Left lung (tissue), 4 donors: ENCODE measurements at regions not wholly inside any gene's neighbourhood (a gene's known extent, or its start where the extent isn't known, plus 50 kb on each side); places are given as distances from the start of the nearest gene placed in this dataset.
A peak's percentile ranks its signal among the peaks of the same experiment; 100 is the strongest.

Experiments
- ATAC-seq: fragments of 200-7000 bp; cut with Tn5 transposase; one replicate; pipeline ENCODE4 v1.9.1; 2020; ENCODE audit warnings: moderate library complexity
- DNase-seq, 4 donors: peaks; one replicate each; pipeline ENCODE4 v3.0.0-alpha.2; 2013 to 2020
- H3K27ac ChIP-seq, 2 donors: fragments of 200-600 bp; sonication (generic) in 1 of 2; one replicate each; pipeline versions ENCODE4 v1.5.0 to v1.8.0; 2020 to 2021
- H3K27me3 ChIP-seq, 2 donors: fragments of 200-600 bp; sonication (generic) in 1 of 2; one replicate each; pipeline versions ENCODE4 v1.5.0 to v1.8.0; 2020 to 2021
- H3K36me3 ChIP-seq, 2 donors: fragments of 200-600 bp; sonication (generic) in 1 of 2; one replicate each; pipeline versions ENCODE4 v1.5.0 to v1.8.0; 2020 to 2021
- H3K4me1 ChIP-seq, 2 donors: fragments of 200-600 bp; one replicate each; pipeline ENCODE4 v1.8.0; 2021
- H3K4me3 ChIP-seq, 2 donors: fragments of 200-600 bp; sonication (generic) in 1 of 2; one replicate each; pipeline versions ENCODE4 v1.5.0 to v1.8.0; 2020 to 2021; ENCODE audit warnings: mild to moderate bottlenecking in 1 of 2
- H3K9me3 ChIP-seq, 2 donors: fragments of 200-600 bp; sonication (generic) in 1 of 2; one replicate each; pipeline versions ENCODE4 v1.5.0 to v1.8.0; 2020 to 2021
- intact Hi-C, 2 donors: fragments of 100-400 bp; cut with DNase I; formaldehyde crosslinking; loops; one replicate each; pipeline versions ENCODE4 v1.11.2 to v1.14.2; 2022
- TF ChIP-seq, protein P1 (sequence below), 2 donors: fragments of 200-600 bp; sonication (generic) in 1 of 2; IDR thresholded peaks; one replicate each; pipeline versions ENCODE4 v1.5.0 to v1.8.0; 2021; ENCODE audit warnings: antibody characterized with exemption in 2 of 2
- donor health status: DM: no; HTN: yes; CAD: no.
- donor health status: DM: no; HTN: no; CAD: no.

- H3K36me3 ChIP-seq: no peaks in the 10 kb centered on the region
- H3K27me3 ChIP-seq: no peaks in the 10 kb centered on the region
- no peak overlapping the region for H3K4me3 ChIP-seq
- intact Hi-C loops: no loop called here
- H3K27ac ChIP-seq: no peak overlapping the region
- DNase-seq (no peak), ATAC-seq (no peak)
- TF ChIP-seq, protein P1, sequence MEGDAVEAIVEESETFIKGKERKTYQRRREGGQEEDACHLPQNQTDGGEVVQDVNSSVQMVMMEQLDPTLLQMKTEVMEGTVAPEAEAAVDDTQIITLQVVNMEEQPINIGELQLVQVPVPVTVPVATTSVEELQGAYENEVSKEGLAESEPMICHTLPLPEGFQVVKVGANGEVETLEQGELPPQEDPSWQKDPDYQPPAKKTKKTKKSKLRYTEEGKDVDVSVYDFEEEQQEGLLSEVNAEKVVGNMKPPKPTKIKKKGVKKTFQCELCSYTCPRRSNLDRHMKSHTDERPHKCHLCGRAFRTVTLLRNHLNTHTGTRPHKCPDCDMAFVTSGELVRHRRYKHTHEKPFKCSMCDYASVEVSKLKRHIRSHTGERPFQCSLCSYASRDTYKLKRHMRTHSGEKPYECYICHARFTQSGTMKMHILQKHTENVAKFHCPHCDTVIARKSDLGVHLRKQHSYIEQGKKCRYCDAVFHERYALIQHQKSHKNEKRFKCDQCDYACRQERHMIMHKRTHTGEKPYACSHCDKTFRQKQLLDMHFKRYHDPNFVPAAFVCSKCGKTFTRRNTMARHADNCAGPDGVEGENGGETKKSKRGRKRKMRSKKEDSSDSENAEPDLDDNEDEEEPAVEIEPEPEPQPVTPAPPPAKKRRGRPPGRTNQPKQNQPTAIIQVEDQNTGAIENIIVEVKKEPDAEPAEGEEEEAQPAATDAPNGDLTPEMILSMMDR (IDR thresholded peaks at IDR 0.05): no peak
- H3K4me1 ChIP-seq: no peaks in the 10 kb centered on the region
- no peaks in the 10 kb centered on the region for H3K9me3 ChIP-seq
Observed at GRCh38 chr11:81634483-81634882, 1099.2 kb downstream of the FAM181B start.

DNA sequence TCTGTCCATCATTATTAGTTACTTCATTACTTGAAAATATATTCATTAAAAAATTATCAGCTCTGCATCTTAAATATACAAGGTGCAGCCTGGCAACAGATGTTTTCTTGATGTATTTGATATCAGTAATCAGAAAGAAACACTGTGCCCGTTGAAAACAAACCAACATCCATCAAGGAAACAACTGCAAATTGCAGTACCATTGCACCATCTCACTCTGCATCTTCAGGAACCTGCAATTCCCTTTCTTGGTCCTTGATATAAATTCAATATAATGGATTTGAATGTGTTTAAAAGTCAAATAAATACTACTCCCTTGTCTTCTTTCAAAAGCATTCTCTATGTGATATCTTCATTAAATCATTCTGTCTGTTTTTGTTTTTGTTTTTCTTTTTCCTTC, 1131.2 kb downstream of the FAM181B start:
- intact Hi-C loops: no loop called here
- Histone ChIP-seq H3K27ac (no peak overlapping the region), H3K9me3 (peaks cover 0 to 2% of the 10 kb centered on the region in 2 donors), H3K4me3 (no peak overlapping the region), H3K36me3 (no peaks in the 10 kb centered on the region), H3K27me3 (no peaks in the 10 kb centered on the region), H3K4me1 (no peaks in the 10 kb centered on the region)
- ATAC-seq (no peak), DNase-seq (no peak)
- TF ChIP-seq, protein P1 (IDR thresholded peaks at IDR 0.05): no peak

GRCh38 chr11:81596704-81597103, 1137.0 kb downstream of the FAM181B start:
- peaks cover 0 to 2% of the 10 kb centered on the region in 2 donors for H3K9me3 ChIP-seq
- ATAC-seq (no peak), DNase-seq (peak in 2 of 4 donors; percentile 2 to 8)
- no peaks in the 10 kb centered on the region for H3K4me1 ChIP-seq
- H3K27ac ChIP-seq: no peak overlapping the region
- no peaks in the 10 kb centered on the region for H3K27me3 ChIP-seq
- TF ChIP-seq, protein P1 (IDR thresholded peaks at IDR 0.05): no peak
- no peak overlapping the region for H3K4me3 ChIP-seq
- no peaks in the 10 kb centered on the region for H3K36me3 ChIP-seq
- intact Hi-C loops: no loop called here

DNA sequence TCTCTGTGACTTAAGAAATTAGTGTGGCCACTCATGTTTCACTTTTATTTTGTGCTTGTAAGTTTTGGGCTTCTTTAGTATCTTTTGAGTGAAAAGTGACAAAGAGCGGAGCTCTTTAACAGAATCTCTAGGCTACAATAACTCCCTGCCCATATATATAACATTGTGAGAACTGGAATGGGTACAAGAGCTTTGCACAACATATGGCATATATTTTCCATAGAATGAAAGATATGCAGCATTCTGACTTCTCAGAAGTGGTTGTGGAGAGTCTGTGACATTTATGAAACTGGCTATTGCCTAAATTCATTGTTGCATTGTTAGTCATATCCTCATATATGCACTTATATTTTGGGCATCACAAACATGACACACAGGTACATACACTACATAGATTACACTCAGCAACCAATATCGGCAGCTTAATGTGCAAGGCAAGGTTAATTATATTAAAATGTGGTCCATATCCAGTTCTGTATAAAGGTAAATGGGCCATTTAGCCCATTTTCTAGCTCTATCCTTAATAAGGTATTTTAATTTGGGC, 1148.2 kb downstream of the FAM181B start:
- intact Hi-C loops: no loop called here
- TF ChIP-seq, protein P1 (IDR thresholded peaks at IDR 0.05): no peak
- ATAC-seq (no peak), DNase-seq (no peak)
- H3K36me3 ChIP-seq: no peaks in the 10 kb centered on the region
- no peaks in the 10 kb centered on the region for H3K4me1 ChIP-seq
- H3K27me3 ChIP-seq: no peaks in the 10 kb centered on the region
- no peaks in the 10 kb centered on the region for H3K9me3 ChIP-seq
- H3K4me3 ChIP-seq: no peak overlapping the region
- no peak overlapping the region for H3K27ac ChIP-seq

DNA sequence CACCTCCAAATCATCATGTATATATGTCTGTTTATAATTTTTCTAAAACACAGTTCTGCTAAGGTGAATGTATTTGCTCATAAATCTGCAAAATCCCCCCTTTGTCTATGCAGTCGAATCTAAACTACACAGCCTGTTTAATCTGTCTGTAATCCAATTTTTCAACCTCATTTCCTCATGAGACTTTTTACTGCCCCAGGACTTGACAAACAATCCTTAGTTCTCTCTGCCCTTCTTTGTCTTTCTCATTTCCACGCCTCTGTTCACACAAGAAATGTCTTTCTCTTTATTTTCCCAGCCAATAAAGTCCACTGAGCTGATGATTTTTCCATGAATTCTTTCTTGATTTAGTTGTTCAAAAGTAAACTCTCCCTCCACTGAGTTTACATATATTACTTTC, 1154.3 kb downstream of the FAM181B start:
- no peak overlapping the region for H3K4me3 ChIP-seq

More for the DNA sequence above, 1154.3 kb downstream of the FAM181B start:
- intact Hi-C loops: no loop called here
- TF ChIP-seq, protein P1 (IDR thresholded peaks at IDR 0.05): no peak
- Histone ChIP-seq H3K27me3 (no peaks in the 10 kb centered on the region), H3K4me1 (no peaks in the 10 kb centered on the region), H3K36me3 (no peaks in the 10 kb centered on the region), H3K9me3 (no peaks in the 10 kb centered on the region), H3K27ac (no peak overlapping the region)
- ATAC-seq (no peak), DNase-seq (no peak)
